Right atrium auricular region (tissue), 2 donors: ENCODE measurements at regions not wholly inside any gene's neighbourhood (a gene's known extent, or its start where the extent isn't known, plus 50 kb on each side); places are given as distances from the start of the nearest gene placed in this dataset.

Experiments
- DNase-seq: peaks from one replicate; pipeline ENCODE4 v3.0.0-alpha.2; 2019; ENCODE audit warnings: low spot score
- H3K27ac ChIP-seq, 2 donors: fragments of 200-600 bp; sonication (generic); 1 replicate in 1 of 2; 2 replicates in 1 of 2; pipeline ENCODE4 v1.5.1; 2016 to 2019
- H3K27me3 ChIP-seq, 2 donors: fragments of 200-600 bp; sonication (generic); one replicate each; pipeline versions ENCODE4 v1.5.1 to v1.6.0; 2017 to 2019
- H3K36me3 ChIP-seq: fragments of 200-600 bp; sonication (generic); one replicate; pipeline ENCODE4 v1.5.1; 2016
- H3K4me1 ChIP-seq, 2 donors: fragments of 200-600 bp; sonication (generic); one replicate each; pipeline versions ENCODE4 v1.5.1 to v1.6.0; 2017 to 2019
- H3K4me3 ChIP-seq, 2 donors: fragments of 200-600 bp; sonication (generic); 1 replicate in 1 of 2; 2 replicates in 1 of 2; pipeline ENCODE4 v1.5.1; 2017 to 2019; ENCODE audit warnings: mild to moderate bottlenecking in 1 of 2, moderate library complexity in 1 of 2
- H3K9me3 ChIP-seq, 2 donors: fragments of 200-600 bp; sonication (generic); one replicate each; pipeline ENCODE4 v1.5.1; 2019
- CTCF ChIP-seq, 2 donors: fragments of 200-600 bp; sonication (generic); IDR thresholded peaks; one replicate each; pipeline ENCODE4 v1.5.1; 2019; ENCODE audit warnings: antibody characterized with exemption in 2 of 2

GRCh38 chr19:5237939-5238480, 102.6 kb downstream of the PTPRS start:
- no peak overlapping the region for H3K27ac ChIP-seq
- no peaks in the 10 kb centered on the region for H3K4me1 ChIP-seq
- TF ChIP-seq CTCF (IDR thresholded peaks at IDR 0.05) = no peak
- no peaks in the 10 kb centered on the region for H3K9me3 ChIP-seq
- peaks cover 28% of the 10 kb centered on the region for H3K36me3 ChIP-seq
- H3K4me3 ChIP-seq = no peak overlapping the region
- DNase-seq = no peak
- H3K27me3 ChIP-seq = no peaks in the 10 kb centered on the region

- Histone ChIP-seq H3K27ac (no peak overlapping the region), H3K27me3 (no peaks in the 10 kb centered on the region), H3K9me3 (no peaks in the 10 kb centered on the region), H3K4me3 (no peak overlapping the region), H3K36me3 (peaks cover 28% of the 10 kb centered on the region), H3K4me1 (no peaks in the 10 kb centered on the region)
- no peak for DNase-seq
- no peak for TF ChIP-seq CTCF (IDR thresholded peaks at IDR 0.05)
Measured at GRCh38 chr19:5237190-5237780, 103.3 kb downstream of the PTPRS start.

DNA sequence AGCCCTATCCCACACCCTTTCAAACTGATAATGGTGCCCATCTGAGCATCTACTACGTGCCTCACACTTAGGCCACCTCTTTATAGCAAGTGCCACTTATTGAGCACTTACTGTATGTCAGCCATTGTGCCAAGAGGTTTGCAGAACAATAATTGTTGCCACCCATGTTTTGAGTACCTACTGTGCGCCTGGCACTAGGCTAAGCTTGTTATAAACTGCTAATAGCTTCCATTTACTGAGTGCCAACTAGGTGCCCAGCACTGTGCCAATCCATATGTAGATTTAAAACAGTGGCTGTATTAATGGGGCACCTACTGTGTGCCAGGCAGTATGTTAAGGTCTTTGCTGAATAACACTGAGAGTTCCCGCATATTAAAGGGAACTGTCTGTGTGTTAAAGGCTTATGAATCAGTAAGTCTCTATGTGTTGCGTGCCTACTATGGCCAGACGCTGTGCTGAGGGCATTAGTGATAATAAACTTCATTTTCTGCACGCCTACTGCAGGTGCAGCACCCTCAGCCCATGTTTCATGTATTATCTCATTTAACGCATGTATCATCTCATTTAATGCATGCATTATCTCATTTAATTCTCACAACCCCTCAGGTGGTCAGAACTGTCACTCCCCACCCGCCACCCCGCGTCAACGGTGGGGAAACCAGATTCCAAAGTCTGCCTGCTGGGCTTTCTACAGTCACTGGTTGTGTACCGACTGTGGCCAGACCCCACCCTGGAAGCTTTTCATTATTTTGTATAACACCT, 105.0 kb downstream of the PTPRS start:
- no peak for DNase-seq
- H3K27me3 ChIP-seq = no peaks in the 10 kb centered on the region
- H3K4me3 ChIP-seq = no peak overlapping the region
- H3K27ac ChIP-seq = no peak overlapping the region
- H3K36me3 ChIP-seq = peaks cover 28% of the 10 kb centered on the region
- H3K9me3 ChIP-seq = no peaks in the 10 kb centered on the region
- H3K4me1 ChIP-seq = no peaks in the 10 kb centered on the region
- no peak for TF ChIP-seq CTCF (IDR thresholded peaks at IDR 0.05)

GRCh38 chr19:5234412-5234811, 106.2 kb downstream of the PTPRS start:
- no peak for DNase-seq
- H3K27me3 ChIP-seq = no peaks in the 10 kb centered on the region
- no peak for TF ChIP-seq CTCF (IDR thresholded peaks at IDR 0.05)
- peaks cover 21% of the 10 kb centered on the region for H3K36me3 ChIP-seq
- H3K4me3 ChIP-seq = no peak overlapping the region
- H3K27ac ChIP-seq = no peak overlapping the region
- H3K4me1 ChIP-seq = no peaks in the 10 kb centered on the region
- no peaks in the 10 kb centered on the region for H3K9me3 ChIP-seq

- DNase-seq = no peak
- Histone ChIP-seq H3K4me3 (no peak overlapping the region), H3K36me3 (peaks cover 10% of the 10 kb centered on the region), H3K27me3 (no peaks in the 10 kb centered on the region), H3K27ac (no peak overlapping the region), H3K4me1 (no peaks in the 10 kb centered on the region), H3K9me3 (no peaks in the 10 kb centered on the region)
- TF ChIP-seq CTCF (IDR thresholded peaks at IDR 0.05) = no peak
Measured at GRCh38 chr19:5232798-5233505, 107.7 kb downstream of the PTPRS start.
